ENCODE measurements at regions not wholly inside any gene's neighbourhood (a gene's known extent, or its start where the extent isn't known, plus 50 kb on each side); places are given as distances from the start of the nearest gene placed in this dataset.

- no peak for TF ChIP-seq CTCF (optimal IDR thresholded peaks at IDR 0.05 in 1 of 3, IDR thresholded peaks at IDR 0.05 in 1 of 3, conservative IDR thresholded peaks at IDR 0.05 in 1 of 3; ENCODE audit: extremely low read depth in 1 of 3, insufficient read depth in 2 of 3, low read length in 3 of 3)
- no peak for TF ChIP-seq EZH2 (IDR thresholded peaks at IDR 0.05; ENCODE audit: low read length)
Measured at GRCh38 chr7:132045002-132045401, 488.6 kb upstream of the PODXL start.
